BLaER1 treated with 17β-estradiol and CSF1 and Interleukin-3, amounts not matched to agents 10 nM and 100 nM (cell line): ENCODE measurements at regions not wholly inside any gene's neighbourhood (a gene's known extent, or its start where the extent isn't known, plus 50 kb on each side); places are given as distances from the start of the nearest gene placed in this dataset.

Experiments used
- H3K27ac ChIP-seq, 11 experiments: shearing (Covaris generic); formaldehyde crosslinking; 2 replicates each; pipeline ENCODE4 v1.8.1; 2022
- H3K27me3 ChIP-seq, 11 experiments: shearing (Covaris generic); formaldehyde crosslinking; 2 replicates each; pipeline ENCODE4 v1.8.1; 2022
- H3K36me3 ChIP-seq, 11 experiments: shearing (Covaris generic); formaldehyde crosslinking; 2 replicates each; pipeline ENCODE4 v1.8.1; 2022
- H3K4me1 ChIP-seq, 10 experiments: shearing (Covaris generic); formaldehyde crosslinking; 2 replicates each; pipeline ENCODE4 v1.8.1; 2022
- H3K4me2 ChIP-seq, 11 experiments: shearing (Covaris generic); formaldehyde crosslinking; 2 replicates each; pipeline ENCODE4 v1.8.1; 2022
- H3K4me3 ChIP-seq, 10 experiments: shearing (Covaris generic); formaldehyde crosslinking; 2 replicates each; pipeline ENCODE4 v1.8.1; 2022
- H3K9ac ChIP-seq, 11 experiments: shearing (Covaris generic); formaldehyde crosslinking; 2 replicates each; pipeline ENCODE4 v1.8.1; 2022
- H3K9me3 ChIP-seq, 11 experiments: shearing (Covaris generic); formaldehyde crosslinking; replicated peaks in 1 of 11; 2 replicates each; pipeline ENCODE4 v1.8.1; 2022
- H4K20me1 ChIP-seq, 11 experiments: shearing (Covaris generic); formaldehyde crosslinking; 2 replicates each; pipeline ENCODE4 v1.8.1; 2022
- Cebpa-rat ChIP-seq, 11 experiments: shearing (Covaris generic); IDR thresholded peaks; 2 replicates each; pipeline ENCODE4 v1.8.1; 2022

GRCh38 chr3:159620873-159621272 is 367.8 kb upstream of the IL12A start:
- Histone ChIP-seq H4K20me1 (no peaks in the 10 kb centered on the region), H3K9me3 (no peaks in the 10 kb centered on the region), H3K36me3 (no peaks in the 10 kb centered on the region), H3K4me1 (no peaks in the 10 kb centered on the region), H3K4me3 (no peak overlapping the region), H3K4me2 (no peak overlapping the region), H3K27ac (no peak overlapping the region), H3K27me3 (no peaks in the 10 kb centered on the region), H3K9ac (no peak overlapping the region)
- no peak for TF ChIP-seq Cebpa-rat (IDR thresholded peaks at IDR 0.05)

DNA sequence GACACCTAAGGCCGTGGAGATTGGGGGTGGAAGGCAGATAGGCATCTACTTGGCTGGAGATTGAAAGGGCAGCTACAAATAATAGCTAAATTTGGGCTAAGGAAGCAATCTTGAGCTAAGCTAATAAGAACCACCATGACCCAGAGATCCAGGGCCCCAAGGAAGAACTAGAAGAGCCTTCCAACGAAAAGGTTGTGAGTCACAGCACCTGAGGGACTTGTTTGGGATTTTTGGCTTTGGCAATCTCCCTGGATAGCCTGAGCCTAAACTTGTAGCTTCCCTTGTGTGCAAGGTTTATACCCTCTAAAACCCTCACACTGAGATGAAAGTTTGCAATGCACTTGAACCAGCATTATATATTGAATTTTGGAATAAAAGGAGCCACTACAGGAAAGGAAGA is 364.0 kb upstream of the IL12A start:
- H3K27me3 ChIP-seq, result no peaks in the 10 kb centered on the region
- H3K27ac ChIP-seq, result no peak overlapping the region
- no peaks in the 10 kb centered on the region for H3K36me3 ChIP-seq
- H3K9ac ChIP-seq, result no peak overlapping the region
- H3K9me3 ChIP-seq, result no peaks in the 10 kb centered on the region
- no peaks in the 10 kb centered on the region for H4K20me1 ChIP-seq
- no peak for TF ChIP-seq Cebpa-rat (IDR thresholded peaks at IDR 0.05)
- H3K4me2 ChIP-seq, result no peak overlapping the region
- H3K4me1 ChIP-seq, result no peaks in the 10 kb centered on the region
- no peak overlapping the region for H3K4me3 ChIP-seq

GRCh38 chr3:159625594-159625993 is 363.0 kb upstream of the IL12A start:
- Histone ChIP-seq H3K4me1 (no peaks in the 10 kb centered on the region), H3K27me3 (no peaks in the 10 kb centered on the region), H3K27ac (no peak overlapping the region), H3K4me2 (no peak overlapping the region), H3K4me3 (no peak overlapping the region), H3K9me3 (no peaks in the 10 kb centered on the region), H3K9ac (no peak overlapping the region), H4K20me1 (no peaks in the 10 kb centered on the region), H3K36me3 (no peaks in the 10 kb centered on the region)
- no peak for TF ChIP-seq Cebpa-rat (IDR thresholded peaks at IDR 0.05)

DNA sequence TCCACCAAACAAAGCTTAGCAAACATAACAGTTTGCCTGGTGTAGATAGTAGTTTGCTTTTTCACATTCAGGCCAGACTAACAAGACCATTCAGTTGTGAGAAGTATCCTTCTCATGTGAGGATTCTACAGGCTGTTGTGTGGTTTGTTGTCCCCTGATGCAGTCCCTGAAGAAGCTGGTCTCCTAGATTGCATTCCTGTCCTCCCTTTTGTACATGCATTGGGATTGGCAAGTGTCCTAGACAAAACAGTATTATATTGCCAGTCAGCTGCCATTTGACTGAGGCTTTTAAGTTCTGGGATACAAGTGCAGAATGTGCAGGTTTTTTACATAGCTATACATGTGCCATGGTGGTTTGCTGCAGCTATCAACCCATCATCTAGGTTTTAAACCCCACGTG is 362.0 kb upstream of the IL12A start:
- Histone ChIP-seq H3K9me3 (no peaks in the 10 kb centered on the region), H3K4me3 (no peak overlapping the region), H3K27ac (no peak overlapping the region), H3K4me2 (no peak overlapping the region), H3K36me3 (no peaks in the 10 kb centered on the region), H3K27me3 (no peaks in the 10 kb centered on the region), H3K4me1 (no peaks in the 10 kb centered on the region), H4K20me1 (no peaks in the 10 kb centered on the region), H3K9ac (no peak overlapping the region)
- no peak for TF ChIP-seq Cebpa-rat (IDR thresholded peaks at IDR 0.05)

DNA sequence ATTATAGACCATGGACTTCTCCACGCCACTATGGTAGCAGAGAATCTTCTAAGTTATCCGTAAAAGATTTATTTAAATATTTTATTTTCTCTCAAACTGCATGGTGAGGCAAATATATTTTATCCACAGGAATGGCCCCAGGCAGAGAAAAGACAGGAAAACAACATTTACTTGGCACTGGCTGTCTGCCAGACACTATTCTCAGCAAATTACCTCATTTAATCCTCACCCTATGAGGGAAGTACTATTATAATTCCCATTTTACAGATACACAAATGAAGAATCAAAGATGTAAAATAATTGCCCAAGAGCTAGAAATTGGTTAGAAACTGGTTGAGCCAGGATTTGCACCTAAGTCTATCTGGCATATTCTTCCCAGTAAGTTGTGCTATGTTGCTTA is 361.4 kb upstream of the IL12A start:
- H3K4me2 ChIP-seq, result no peak overlapping the region
- no peak overlapping the region for H3K9ac ChIP-seq
- H3K27me3 ChIP-seq, result no peaks in the 10 kb centered on the region
- no peak overlapping the region for H3K27ac ChIP-seq
- H3K36me3 ChIP-seq, result no peaks in the 10 kb centered on the region
- no peak overlapping the region for H3K4me3 ChIP-seq
- no peaks in the 10 kb centered on the region for H4K20me1 ChIP-seq
- H3K4me1 ChIP-seq, result no peaks in the 10 kb centered on the region
- no peak for TF ChIP-seq Cebpa-rat (IDR thresholded peaks at IDR 0.05)
- no peaks in the 10 kb centered on the region for H3K9me3 ChIP-seq

- Histone ChIP-seq H3K4me2 (no peak overlapping the region), H3K27ac (no peak overlapping the region), H3K4me3 (no peak overlapping the region), H3K27me3 (no peaks in the 10 kb centered on the region), H3K9ac (no peak overlapping the region), H3K36me3 (no peaks in the 10 kb centered on the region), H3K4me1 (no peaks in the 10 kb centered on the region), H4K20me1 (no peaks in the 10 kb centered on the region), H3K9me3 (no peaks in the 10 kb centered on the region)
- no peak for TF ChIP-seq Cebpa-rat (IDR thresholded peaks at IDR 0.05)
Observed at GRCh38 chr3:159627634-159628033, 361.0 kb upstream of the IL12A start.

- no peaks in the 10 kb centered on the region for H3K9me3 ChIP-seq
- H3K4me2 ChIP-seq, result no peak overlapping the region
- H3K27ac ChIP-seq, result no peak overlapping the region
- H3K27me3 ChIP-seq, result no peaks in the 10 kb centered on the region
- H3K9ac ChIP-seq, result no peak overlapping the region
- no peaks in the 10 kb centered on the region for H4K20me1 ChIP-seq
- no peaks in the 10 kb centered on the region for H3K36me3 ChIP-seq
- no peak for TF ChIP-seq Cebpa-rat (IDR thresholded peaks at IDR 0.05)
- no peak overlapping the region for H3K4me3 ChIP-seq
- no peaks in the 10 kb centered on the region for H3K4me1 ChIP-seq
Observed at GRCh38 chr3:159629329-159630084, 359.1 kb upstream of the IL12A start.

DNA sequence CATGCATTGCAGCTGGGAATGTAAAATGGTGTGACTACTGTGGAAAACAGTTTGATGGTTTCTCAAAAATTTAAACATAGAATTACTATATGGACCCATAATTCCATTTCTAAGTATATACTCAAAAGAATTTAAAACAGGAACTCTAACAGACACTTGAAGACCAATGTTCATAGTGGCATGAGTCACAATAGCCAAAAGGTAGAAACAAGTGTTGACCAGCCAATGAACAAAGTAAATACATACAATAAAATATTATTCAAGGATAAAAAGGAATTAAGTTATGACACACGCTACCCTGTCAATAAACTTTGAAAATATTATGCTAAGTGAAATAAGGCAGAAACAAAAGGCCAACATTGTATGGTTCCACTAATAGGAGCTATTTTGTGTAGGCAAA is 357.4 kb upstream of the IL12A start:
- no peak for TF ChIP-seq Cebpa-rat (IDR thresholded peaks at IDR 0.05)
- no peaks in the 10 kb centered on the region for H3K27me3 ChIP-seq
- H3K9me3 ChIP-seq, result no peaks in the 10 kb centered on the region

GRCh38 chr3:159632128-159632527 is 356.5 kb upstream of the IL12A start:
- Histone ChIP-seq H3K36me3 (no peaks in the 10 kb centered on the region), H3K9me3 (no peaks in the 10 kb centered on the region), H3K4me1 (no peaks in the 10 kb centered on the region), H4K20me1 (no peaks in the 10 kb centered on the region), H3K4me3 (no peak overlapping the region), H3K9ac (no peak overlapping the region), H3K27me3 (no peaks in the 10 kb centered on the region), H3K27ac (no peak overlapping the region), H3K4me2 (no peak overlapping the region)
- no peak for TF ChIP-seq Cebpa-rat (IDR thresholded peaks at IDR 0.05)

More for the DNA sequence above, 357.4 kb upstream of the IL12A start:
- Histone ChIP-seq H3K4me1 (no peaks in the 10 kb centered on the region), H4K20me1 (no peaks in the 10 kb centered on the region), H3K4me3 (no peak overlapping the region), H3K36me3 (no peaks in the 10 kb centered on the region), H3K27ac (no peak overlapping the region), H3K4me2 (no peak overlapping the region), H3K9ac (no peak overlapping the region)

GRCh38 chr3:159632851-159633250 is 355.8 kb upstream of the IL12A start:
- Histone ChIP-seq H4K20me1 (no peaks in the 10 kb centered on the region), H3K27ac (no peak overlapping the region), H3K4me1 (no peaks in the 10 kb centered on the region), H3K9me3 (no peaks in the 10 kb centered on the region), H3K9ac (no peak overlapping the region), H3K4me2 (no peak overlapping the region), H3K27me3 (no peaks in the 10 kb centered on the region), H3K4me3 (no peak overlapping the region), H3K36me3 (no peaks in the 10 kb centered on the region)
- TF ChIP-seq Cebpa-rat (IDR thresholded peaks at IDR 0.05), result no peak
